M059J (cell line): ENCODE measurements at regions not wholly inside any gene's neighbourhood (a gene's known extent, or its start where the extent isn't known, plus 50 kb on each side); places are given as distances from the start of the nearest gene placed in this dataset.
"Not testable (repeated sequence)": the region's sequence is repeated elsewhere in the genome, so short reads cannot be mapped to it uniquely, and the experiment has no call there.

ENCODE experiments used
- DNase-seq: peaks from one replicate; pipeline ENCODE4 v3.0.0-alpha.2; 2012; ENCODE audit warnings: low read depth

- no peak for DNase-seq
Observed at GRCh38 chr13:65500481-65500880, 1729.7 kb downstream of the PCDH9 start.

- DNase-seq: no peak
Observed at GRCh38 chr13:65499256-65499655, 1730.9 kb downstream of the PCDH9 start.

GRCh38 chr13:65497265-65497664, 1732.9 kb downstream of the PCDH9 start:
- peak; percentile 1 for DNase-seq

- DNase-seq: not testable (repeated sequence)
Observed at GRCh38 chr13:65490725-65491124, 1739.4 kb downstream of the PCDH9 start.

- no peak for DNase-seq
Observed at GRCh38 chr13:65488606-65489005, 1741.5 kb downstream of the PCDH9 start.

- DNase-seq: no peak
Observed at GRCh38 chr13:65479692-65480091, 1750.4 kb downstream of the PCDH9 start.

GRCh38 chr13:65473196-65473595, 1756.9 kb downstream of the PCDH9 start:
- DNase-seq: no peak

- peak; percentile 10 for DNase-seq
Observed at GRCh38 chr13:65472336-65472735, 1757.8 kb downstream of the PCDH9 start.

GRCh38 chr13:65470781-65471180, 1759.4 kb downstream of the PCDH9 start:
- no peak for DNase-seq

GRCh38 chr13:65468628-65469027, 1761.5 kb downstream of the PCDH9 start:
- DNase-seq: no peak

GRCh38 chr13:65461590-65461989, 1768.5 kb downstream of the PCDH9 start:
- peak; percentile 2 for DNase-seq

- DNase-seq: no peak
Observed at GRCh38 chr13:65460136-65460535, 1770.0 kb downstream of the PCDH9 start.

- DNase-seq: no peak
Observed at GRCh38 chr13:65456150-65456912, 1773.8 kb downstream of the PCDH9 start.

GRCh38 chr13:65454403-65454802, 1775.7 kb downstream of the PCDH9 start:
- DNase-seq: no peak

GRCh38 chr13:65453982-65454381, 1776.2 kb downstream of the PCDH9 start:
- no peak for DNase-seq

GRCh38 chr13:65445340-65445739, 1784.8 kb downstream of the PCDH9 start:
- no peak for DNase-seq

GRCh38 chr13:65435590-65435989, 1794.5 kb downstream of the PCDH9 start:
- DNase-seq: no peak

GRCh38 chr13:65417953-65418352, 1812.2 kb downstream of the PCDH9 start:
- DNase-seq: no peak

GRCh38 chr13:65416784-65417183, 1813.4 kb downstream of the PCDH9 start:
- DNase-seq: no peak

GRCh38 chr13:65414187-65414586, 1815.9 kb downstream of the PCDH9 start:
- DNase-seq: no peak

GRCh38 chr13:65411521-65411920, 1818.6 kb downstream of the PCDH9 start:
- no peak for DNase-seq

- no peak for DNase-seq
Observed at GRCh38 chr13:65410791-65411190, 1819.3 kb downstream of the PCDH9 start.

GRCh38 chr13:65401315-65401714, 1828.8 kb downstream of the PCDH9 start:
- DNase-seq: no peak

GRCh38 chr13:65400702-65401101, 1829.4 kb downstream of the PCDH9 start:
- no peak for DNase-seq
